GM23338 (cell line): ENCODE measurements at regions not wholly inside any gene's neighbourhood (a gene's known extent, or its start where the extent isn't known, plus 50 kb on each side); places are given as distances from the start of the nearest gene placed in this dataset.

ENCODE experiments used
- ATAC-seq: fragments of 200-7000 bp; cut with Tn5 transposase; 3 replicates; pipeline ENCODE4 v1.9.1; 2020
- DNase-seq: peaks from one replicate; pipeline ENCODE4 v3.0.0-alpha.2; 2015; ENCODE audit warnings: low spot score
- H2AFZ ChIP-seq: fragments of 200-600 bp; sonication (generic); 2 replicates; pipeline ENCODE4 v1.8.0; 2016; ENCODE audit warnings: antibody characterized with exemption, mild to moderate bottlenecking, moderate library complexity
- H3F3A ChIP-seq: fragments of 200-600 bp; sonication (generic); replicated peaks from 2 replicates; pipeline ENCODE4 v1.8.0; 2017; ENCODE audit warnings: antibody characterized with exemption, mixed run types, low read depth
- H3K27ac ChIP-seq: fragments of 200-600 bp; sonication (generic); 2 replicates; pipeline ENCODE4 v1.6.1; 2016; ENCODE audit warnings: low read depth
- H3K27me3 ChIP-seq: fragments of 200-600 bp; sonication (generic); 2 replicates; pipeline ENCODE4 v1.8.0; 2016; ENCODE audit warnings: mild to moderate bottlenecking, mixed run types, moderate library complexity; ENCODE audit not compliant: insufficient read depth
- H3K36me3 ChIP-seq: fragments of 200-600 bp; sonication (generic); 2 replicates; pipeline ENCODE4 v1.8.0; 2016; ENCODE audit warnings: mild to moderate bottlenecking; ENCODE audit not compliant: insufficient read depth
- H3K4me1 ChIP-seq: fragments of 200-600 bp; sonication (generic); 2 replicates; pipeline ENCODE4 v1.8.0; 2016; ENCODE audit warnings: mild to moderate bottlenecking, moderate library complexity; ENCODE audit not compliant: insufficient read depth
- H3K4me2 ChIP-seq: fragments of 200-600 bp; sonication (generic); 2 replicates; pipeline ENCODE4 v1.7.1; 2017; ENCODE audit warnings: mixed run types
- H3K4me3 ChIP-seq: fragments of 200-600 bp; sonication (generic); 2 replicates; pipeline ENCODE4 v1.6.1; 2016; ENCODE audit warnings: mixed run types
- H3K79me2 ChIP-seq: fragments of 200-600 bp; sonication (generic); replicated peaks from 2 replicates; pipeline ENCODE4 v1.8.0; 2017; ENCODE audit warnings: mild to moderate bottlenecking; ENCODE audit not compliant: insufficient read depth
- H3K9me2 ChIP-seq: fragments of 200-600 bp; sonication (generic); 2 replicates; pipeline ENCODE4 v1.8.0; 2017; ENCODE audit not compliant: insufficient read depth
- H4K20me1 ChIP-seq: fragments of 200-600 bp; sonication (generic); replicated peaks from 2 replicates; pipeline ENCODE4 v1.8.0; 2017; ENCODE audit warnings: mild to moderate bottlenecking; ENCODE audit not compliant: insufficient read depth
- H3K27ac Mint-ChIP-seq: 2 replicates; pipeline ENCODE4 v1.8.0; 2020; ENCODE audit warnings: inconsistent platforms, mild to moderate bottlenecking, moderate library complexity, mixed read lengths
- H3K27me3 Mint-ChIP-seq: 3 replicates; pipeline ENCODE4 v1.8.0; 2022; ENCODE audit warnings: low read depth, mild to moderate bottlenecking, moderate library complexity, mixed read lengths, inconsistent platforms; ENCODE audit not compliant: insufficient read depth, poor library complexity
- H3K36me3 Mint-ChIP-seq: 3 replicates; pipeline ENCODE4 v1.8.0; 2021; ENCODE audit warnings: low read depth, mild to moderate bottlenecking, inconsistent platforms, moderate library complexity, mixed read lengths
- H3K4me1 Mint-ChIP-seq: 3 replicates; pipeline ENCODE4 v1.8.0; 2020; ENCODE audit warnings: mild to moderate bottlenecking, inconsistent platforms, mixed read lengths
- H3K4me3 Mint-ChIP-seq: 3 replicates; pipeline ENCODE4 v1.8.0; 2021; ENCODE audit warnings: moderate library complexity, mild to moderate bottlenecking, inconsistent platforms, mixed read lengths
- H3K9me3 Mint-ChIP-seq: 3 replicates; pipeline ENCODE4 v1.8.0; 2020; ENCODE audit warnings: moderate library complexity, mild to moderate bottlenecking, inconsistent platforms, mixed read lengths
- CTCF ChIP-seq, 2 experiments: fragments of 200-600 bp in 1 of 2; sonication (generic) in 1 of 2; conservative IDR thresholded peaks; 2 replicates each; pipeline versions ENCODE4 v1.5.1 to v1.6.1; 2016 to 2017; ENCODE audit warnings: antibody characterized with exemption in 2 of 2, low read depth in 2 of 2, mild to moderate bottlenecking in 2 of 2, moderate library complexity in 1 of 2
- ETS1 ChIP-seq: IDR thresholded peaks from 2 replicates; pipeline ENCODE4 v1.6.1; 2016; ENCODE audit warnings: antibody characterized with exemption
- EZH2 ChIP-seq: fragments of 200-600 bp; sonication (generic); IDR thresholded peaks from one replicate; pipeline ENCODE4 v1.8.0; 2017; ENCODE audit warnings: antibody characterized with exemption, mild to moderate bottlenecking, low read depth; ENCODE audit not compliant: unreplicated experiment
- JUNB ChIP-seq: IDR thresholded peaks from one replicate; pipeline ENCODE4 v1.6.1; 2016; ENCODE audit warnings: antibody characterized with exemption; ENCODE audit not compliant: unreplicated experiment
- NANOG ChIP-seq: IDR thresholded peaks from 2 replicates; pipeline ENCODE4 v1.6.1; 2016; ENCODE audit warnings: antibody characterized with exemption, borderline replicate concordance
- REST ChIP-seq: IDR thresholded peaks from one replicate; pipeline ENCODE4 v1.6.1; 2018; ENCODE audit warnings: antibody characterized with exemption; ENCODE audit not compliant: unreplicated experiment
- STAT1 ChIP-seq: IDR thresholded peaks from one replicate; pipeline ENCODE4 v1.6.1; 2016; ENCODE audit warnings: antibody characterized with exemption; ENCODE audit not compliant: unreplicated experiment
- TF ChIP-seq, protein P1 (sequence below): fragments of 250-450 bp; sonication (Bioruptor Pico); IDR thresholded peaks from 2 replicates; pipeline ENCODE4 v1.5.0; 2020; ENCODE audit warnings: mild to moderate bottlenecking, moderate library complexity

- Mint-ChIP-seq H3K27ac (no peak overlapping the region), H3K4me1 (peaks cover 10% of the 10 kb centered on the region), H3K4me3 (no peak overlapping the region), H3K9me3 (no peaks in the 10 kb centered on the region), H3K27me3 (peaks cover 2% of the 10 kb centered on the region), H3K36me3 (no peaks in the 10 kb centered on the region)
- ATAC-seq (peak; percentile 45; the same call in 2 of the 3 replicates), DNase-seq (peak; percentile 18)
- Histone ChIP-seq H3F3A (no peaks in the 10 kb centered on the region), H3K9me2 (no peaks in the 10 kb centered on the region), H3K27ac (no peak overlapping the region), H3K4me2 (no peak overlapping the region), H4K20me1 (no peaks in the 10 kb centered on the region), H2AFZ (peak overlapping the region; percentile 47; the same call in 1 of the 2 replicates), H3K4me1 (no peaks in the 10 kb centered on the region; the same call in 1 of the 2 replicates), H3K79me2 (no peaks in the 10 kb centered on the region), H3K27me3 (no peaks in the 10 kb centered on the region), H3K4me3 (no peak overlapping the region), H3K36me3 (no peaks in the 10 kb centered on the region)
- TF ChIP-seq NANOG (no peak), REST (no peak), CTCF (conservative IDR thresholded peaks at IDR 0.05; ENCODE audit: low read depth in 2 of 2) (no peak), JUNB (no peak), ETS1 (no peak), STAT1 (no peak), EZH2 (no peak)
- TF ChIP-seq, protein P1, sequence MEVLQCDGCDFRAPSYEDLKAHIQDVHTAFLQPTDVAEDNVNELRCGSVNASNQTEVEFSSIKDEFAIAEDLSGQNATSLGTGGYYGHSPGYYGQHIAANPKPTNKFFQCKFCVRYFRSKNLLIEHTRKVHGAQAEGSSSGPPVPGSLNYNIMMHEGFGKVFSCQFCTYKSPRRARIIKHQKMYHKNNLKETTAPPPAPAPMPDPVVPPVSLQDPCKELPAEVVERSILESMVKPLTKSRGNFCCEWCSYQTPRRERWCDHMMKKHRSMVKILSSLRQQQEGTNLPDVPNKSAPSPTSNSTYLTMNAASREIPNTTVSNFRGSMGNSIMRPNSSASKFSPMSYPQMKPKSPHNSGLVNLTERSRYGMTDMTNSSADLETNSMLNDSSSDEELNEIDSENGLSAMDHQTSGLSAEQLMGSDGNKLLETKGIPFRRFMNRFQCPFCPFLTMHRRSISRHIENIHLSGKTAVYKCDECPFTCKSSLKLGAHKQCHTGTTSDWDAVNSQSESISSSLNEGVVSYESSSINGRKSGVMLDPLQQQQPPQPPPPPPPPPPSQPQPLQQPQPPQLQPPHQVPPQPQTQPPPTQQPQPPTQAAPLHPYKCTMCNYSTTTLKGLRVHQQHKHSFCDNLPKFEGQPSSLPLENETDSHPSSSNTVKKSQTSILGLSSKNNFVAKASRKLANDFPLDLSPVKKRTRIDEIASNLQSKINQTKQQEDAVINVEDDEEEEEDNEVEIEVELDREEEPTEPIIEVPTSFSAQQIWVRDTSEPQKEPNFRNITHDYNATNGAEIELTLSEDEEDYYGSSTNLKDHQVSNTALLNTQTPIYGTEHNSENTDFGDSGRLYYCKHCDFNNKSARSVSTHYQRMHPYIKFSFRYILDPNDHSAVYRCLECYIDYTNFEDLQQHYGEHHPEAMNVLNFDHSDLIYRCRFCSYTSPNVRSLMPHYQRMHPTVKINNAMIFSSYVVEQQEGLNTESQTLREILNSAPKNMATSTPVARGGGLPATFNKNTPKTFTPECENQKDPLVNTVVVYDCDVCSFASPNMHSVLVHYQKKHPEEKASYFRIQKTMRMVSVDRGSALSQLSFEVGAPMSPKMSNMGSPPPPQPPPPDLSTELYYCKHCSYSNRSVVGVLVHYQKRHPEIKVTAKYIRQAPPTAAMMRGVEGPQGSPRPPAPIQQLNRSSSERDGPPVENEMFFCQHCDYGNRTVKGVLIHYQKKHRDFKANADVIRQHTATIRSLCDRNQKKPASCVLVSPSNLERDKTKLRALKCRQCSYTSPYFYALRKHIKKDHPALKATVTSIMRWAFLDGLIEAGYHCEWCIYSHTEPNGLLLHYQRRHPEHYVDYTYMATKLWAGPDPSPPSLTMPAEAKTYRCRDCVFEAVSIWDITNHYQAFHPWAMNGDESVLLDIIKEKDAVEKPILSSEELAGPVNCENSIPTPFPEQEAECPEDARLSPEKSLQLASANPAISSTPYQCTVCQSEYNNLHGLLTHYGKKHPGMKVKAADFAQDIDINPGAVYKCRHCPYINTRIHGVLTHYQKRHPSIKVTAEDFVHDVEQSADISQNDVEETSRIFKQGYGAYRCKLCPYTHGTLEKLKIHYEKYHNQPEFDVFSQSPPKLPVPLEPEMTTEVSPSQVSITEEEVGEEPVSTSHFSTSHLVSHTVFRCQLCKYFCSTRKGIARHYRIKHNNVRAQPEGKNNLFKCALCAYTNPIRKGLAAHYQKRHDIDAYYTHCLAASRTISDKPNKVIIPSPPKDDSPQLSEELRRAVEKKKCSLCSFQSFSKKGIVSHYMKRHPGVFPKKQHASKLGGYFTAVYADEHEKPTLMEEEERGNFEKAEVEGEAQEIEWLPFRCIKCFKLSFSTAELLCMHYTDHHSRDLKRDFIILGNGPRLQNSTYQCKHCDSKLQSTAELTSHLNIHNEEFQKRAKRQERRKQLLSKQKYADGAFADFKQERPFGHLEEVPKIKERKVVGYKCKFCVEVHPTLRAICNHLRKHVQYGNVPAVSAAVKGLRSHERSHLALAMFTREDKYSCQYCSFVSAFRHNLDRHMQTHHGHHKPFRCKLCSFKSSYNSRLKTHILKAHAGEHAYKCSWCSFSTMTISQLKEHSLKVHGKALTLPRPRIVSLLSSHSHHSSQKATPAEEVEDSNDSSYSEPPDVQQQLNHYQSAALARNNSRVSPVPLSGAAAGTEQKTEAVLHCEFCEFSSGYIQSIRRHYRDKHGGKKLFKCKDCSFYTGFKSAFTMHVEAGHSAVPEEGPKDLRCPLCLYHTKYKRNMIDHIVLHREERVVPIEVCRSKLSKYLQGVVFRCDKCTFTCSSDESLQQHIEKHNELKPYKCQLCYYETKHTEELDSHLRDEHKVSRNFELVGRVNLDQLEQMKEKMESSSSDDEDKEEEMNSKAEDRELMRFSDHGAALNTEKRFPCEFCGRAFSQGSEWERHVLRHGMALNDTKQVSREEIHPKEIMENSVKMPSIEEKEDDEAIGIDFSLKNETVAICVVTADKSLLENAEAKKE, result no peak
These were observed 168.6 kb upstream of the ZMIZ1 start for GRCh38 chr10:78899996-78900714.
